ENCODE measurements at regions not wholly inside any gene's neighbourhood (a gene's known extent, or its start where the extent isn't known, plus 50 kb on each side); places are given as distances from the start of the nearest gene placed in this dataset.

DNA sequence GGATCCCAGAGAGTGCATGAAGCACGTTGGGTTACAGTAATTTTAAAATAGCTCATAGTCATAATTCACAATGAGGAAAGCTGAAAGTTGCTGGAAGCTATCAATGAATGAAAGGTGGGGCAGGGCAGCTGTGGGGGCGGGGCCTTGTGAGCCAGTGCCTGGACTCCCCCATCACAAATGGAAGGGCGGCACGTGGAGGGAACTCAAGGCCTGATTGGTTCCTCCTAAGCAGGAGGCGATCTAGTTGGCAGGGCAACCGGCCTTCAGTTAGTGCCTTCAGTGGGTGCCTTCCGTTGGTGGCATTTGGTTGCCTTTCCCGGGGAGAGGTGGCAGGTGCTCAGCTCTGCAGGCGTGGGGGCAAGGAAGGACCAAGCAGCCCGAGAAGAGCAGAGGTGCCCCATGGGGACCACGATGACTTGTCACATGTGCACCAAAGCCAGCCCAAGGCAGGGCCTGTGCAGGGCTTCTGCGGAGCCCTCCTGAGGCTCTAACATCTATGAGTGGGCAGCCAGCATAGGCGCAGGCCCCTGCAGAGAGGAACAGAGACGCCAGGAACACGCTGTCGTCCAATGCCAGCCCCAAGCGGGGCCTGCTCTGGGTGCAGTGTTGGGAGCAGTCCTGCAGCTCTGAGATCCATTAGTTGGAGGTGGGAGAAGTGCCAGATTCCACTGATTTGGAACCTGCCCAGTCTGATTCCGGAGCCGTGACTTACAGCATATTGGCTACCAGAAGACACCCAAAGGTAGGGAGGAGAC, 59.8 kb upstream of the PDSS1 start:
- ATAC-seq (no peak), DNase-seq (ENCODE audit: low read depth, low spot score) (no peak)
- Histone ChIP-seq H3K4me3 (ENCODE audit: low read depth in 2 of 2, low read length in 2 of 2) (no peak overlapping the region), H3K4me1 (ENCODE audit: control insufficient read depth, insufficient read depth, low read length) (no peaks in the 10 kb centered on the region), H3K36me3 (ENCODE audit: control insufficient read depth, insufficient read depth, low read length) (no peaks in the 10 kb centered on the region), H3K27me3 (ENCODE audit: control insufficient read depth, insufficient read depth, low read length) (no peaks in the 10 kb centered on the region), H3K27ac (ENCODE audit: low read length) (no peak overlapping the region), H3K9me3 (ENCODE audit: control insufficient read depth, insufficient read depth, low read depth, low read length) (no peaks in the 10 kb centered on the region)
- ChIA-PET POLR2A (no interaction called here), CTCF (no interaction called here)
- TF ChIP-seq, protein P1, sequence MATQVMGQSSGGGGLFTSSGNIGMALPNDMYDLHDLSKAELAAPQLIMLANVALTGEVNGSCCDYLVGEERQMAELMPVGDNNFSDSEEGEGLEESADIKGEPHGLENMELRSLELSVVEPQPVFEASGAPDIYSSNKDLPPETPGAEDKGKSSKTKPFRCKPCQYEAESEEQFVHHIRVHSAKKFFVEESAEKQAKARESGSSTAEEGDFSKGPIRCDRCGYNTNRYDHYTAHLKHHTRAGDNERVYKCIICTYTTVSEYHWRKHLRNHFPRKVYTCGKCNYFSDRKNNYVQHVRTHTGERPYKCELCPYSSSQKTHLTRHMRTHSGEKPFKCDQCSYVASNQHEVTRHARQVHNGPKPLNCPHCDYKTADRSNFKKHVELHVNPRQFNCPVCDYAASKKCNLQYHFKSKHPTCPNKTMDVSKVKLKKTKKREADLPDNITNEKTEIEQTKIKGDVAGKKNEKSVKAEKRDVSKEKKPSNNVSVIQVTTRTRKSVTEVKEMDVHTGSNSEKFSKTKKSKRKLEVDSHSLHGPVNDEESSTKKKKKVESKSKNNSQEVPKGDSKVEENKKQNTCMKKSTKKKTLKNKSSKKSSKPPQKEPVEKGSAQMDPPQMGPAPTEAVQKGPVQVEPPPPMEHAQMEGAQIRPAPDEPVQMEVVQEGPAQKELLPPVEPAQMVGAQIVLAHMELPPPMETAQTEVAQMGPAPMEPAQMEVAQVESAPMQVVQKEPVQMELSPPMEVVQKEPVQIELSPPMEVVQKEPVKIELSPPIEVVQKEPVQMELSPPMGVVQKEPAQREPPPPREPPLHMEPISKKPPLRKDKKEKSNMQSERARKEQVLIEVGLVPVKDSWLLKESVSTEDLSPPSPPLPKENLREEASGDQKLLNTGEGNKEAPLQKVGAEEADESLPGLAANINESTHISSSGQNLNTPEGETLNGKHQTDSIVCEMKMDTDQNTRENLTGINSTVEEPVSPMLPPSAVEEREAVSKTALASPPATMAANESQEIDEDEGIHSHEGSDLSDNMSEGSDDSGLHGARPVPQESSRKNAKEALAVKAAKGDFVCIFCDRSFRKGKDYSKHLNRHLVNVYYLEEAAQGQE (IDR thresholded peaks at IDR 0.05; ENCODE audit: insufficient read depth in 1 of 2, low read depth in 2 of 2, low read length in 1 of 2), result no peak
- TF ChIP-seq SIN3A (IDR thresholded peaks at IDR 0.05; ENCODE audit: borderline replicate concordance, insufficient read depth, low read depth, low read length) (no peak), TCF7L2 (IDR thresholded peaks at IDR 0.05; ENCODE audit: low read depth, low read length) (no peak), POLR2AphosphoS5 (IDR thresholded peaks at IDR 0.05; ENCODE audit: low read depth, low read length) (no peak)
- TF ChIP-seq, protein P2, sequence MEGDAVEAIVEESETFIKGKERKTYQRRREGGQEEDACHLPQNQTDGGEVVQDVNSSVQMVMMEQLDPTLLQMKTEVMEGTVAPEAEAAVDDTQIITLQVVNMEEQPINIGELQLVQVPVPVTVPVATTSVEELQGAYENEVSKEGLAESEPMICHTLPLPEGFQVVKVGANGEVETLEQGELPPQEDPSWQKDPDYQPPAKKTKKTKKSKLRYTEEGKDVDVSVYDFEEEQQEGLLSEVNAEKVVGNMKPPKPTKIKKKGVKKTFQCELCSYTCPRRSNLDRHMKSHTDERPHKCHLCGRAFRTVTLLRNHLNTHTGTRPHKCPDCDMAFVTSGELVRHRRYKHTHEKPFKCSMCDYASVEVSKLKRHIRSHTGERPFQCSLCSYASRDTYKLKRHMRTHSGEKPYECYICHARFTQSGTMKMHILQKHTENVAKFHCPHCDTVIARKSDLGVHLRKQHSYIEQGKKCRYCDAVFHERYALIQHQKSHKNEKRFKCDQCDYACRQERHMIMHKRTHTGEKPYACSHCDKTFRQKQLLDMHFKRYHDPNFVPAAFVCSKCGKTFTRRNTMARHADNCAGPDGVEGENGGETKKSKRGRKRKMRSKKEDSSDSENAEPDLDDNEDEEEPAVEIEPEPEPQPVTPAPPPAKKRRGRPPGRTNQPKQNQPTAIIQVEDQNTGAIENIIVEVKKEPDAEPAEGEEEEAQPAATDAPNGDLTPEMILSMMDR (IDR thresholded peaks at IDR 0.05), result no peak
- in situ Hi-C loops (cut with HindIII; ENCODE audit: low pct_unique_long_range_greater_than_20kb, low sequenced_read_pairs) (no loop called here), intact Hi-C loops (cut with micrococcal nuclease; ENCODE audit: unreplicated experiment) (no loop called here)
- BruUV-seq (replicated peaks), result no TSS peak

DNA sequence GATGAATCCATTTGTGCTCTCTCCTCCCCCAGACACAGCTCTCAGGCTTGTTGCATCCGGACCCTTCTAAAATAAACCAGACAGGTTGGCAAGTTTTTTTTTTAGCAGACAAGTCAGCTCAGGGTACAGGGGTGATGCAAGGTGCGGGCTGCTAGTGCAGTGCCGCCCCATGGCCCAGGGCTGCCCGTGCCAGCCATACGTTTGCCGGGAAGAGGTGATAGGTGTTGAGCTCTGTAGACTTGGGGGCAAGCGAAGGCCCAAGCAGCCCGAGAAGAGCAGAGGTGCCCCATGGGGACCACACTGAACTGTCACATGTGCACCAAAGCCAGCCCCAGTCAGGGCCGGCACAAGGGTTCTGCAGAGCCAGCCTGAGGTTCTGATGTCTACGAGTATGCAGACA, 57.1 kb upstream of the PDSS1 start:
- in situ Hi-C loops (cut with HindIII; ENCODE audit: low pct_unique_long_range_greater_than_20kb, low sequenced_read_pairs), result no loop called here
- POLR2A ChIA-PET, result no interaction called here
- no peak for DNase-seq (ENCODE audit: low read depth, low spot score)

More for the DNA sequence above, 57.1 kb upstream of the PDSS1 start:
- BruUV-seq (replicated peaks), result no TSS peak
- Histone ChIP-seq H3K4me1 (ENCODE audit: control insufficient read depth, insufficient read depth, low read length) (no peaks in the 10 kb centered on the region), H3K36me3 (ENCODE audit: control insufficient read depth, insufficient read depth, low read length) (no peaks in the 10 kb centered on the region), H3K27ac (ENCODE audit: low read length) (no peak overlapping the region), H3K27me3 (ENCODE audit: control insufficient read depth, insufficient read depth, low read length) (no peaks in the 10 kb centered on the region), H3K4me3 (ENCODE audit: low read depth in 2 of 2, low read length in 2 of 2) (no peak overlapping the region), H3K9me3 (ENCODE audit: control insufficient read depth, insufficient read depth, low read depth, low read length) (no peaks in the 10 kb centered on the region)
- ATAC-seq, result no peak
- intact Hi-C loops (cut with micrococcal nuclease; ENCODE audit: unreplicated experiment), result no loop called here
- no peak for TF ChIP-seq TCF7L2 (IDR thresholded peaks at IDR 0.05; ENCODE audit: low read depth, low read length)
- TF ChIP-seq, protein P1 (IDR thresholded peaks at IDR 0.05; ENCODE audit: insufficient read depth in 1 of 2, low read depth in 2 of 2, low read length in 1 of 2), result no peak
- TF ChIP-seq, protein P2 (IDR thresholded peaks at IDR 0.05), result no peak
- TF ChIP-seq SIN3A (IDR thresholded peaks at IDR 0.05; ENCODE audit: borderline replicate concordance, insufficient read depth, low read depth, low read length), result no peak
- TF ChIP-seq POLR2AphosphoS5 (IDR thresholded peaks at IDR 0.05; ENCODE audit: low read depth, low read length), result no peak
- CTCF ChIA-PET, result no interaction called here

Data from Panc1 (cell line).